HT1080 (cell line): ENCODE measurements at regions not wholly inside any gene's neighbourhood (a gene's known extent, or its start where the extent isn't known, plus 50 kb on each side); places are given as distances from the start of the nearest gene placed in this dataset.
A peak's percentile ranks its signal among the peaks of the same experiment; 100 is the strongest.

Source experiments
- DNase-seq: peaks from one replicate; pipeline ENCODE4 v3.0.0-alpha.2; 2015; ENCODE audit warnings: low read depth

DNA sequence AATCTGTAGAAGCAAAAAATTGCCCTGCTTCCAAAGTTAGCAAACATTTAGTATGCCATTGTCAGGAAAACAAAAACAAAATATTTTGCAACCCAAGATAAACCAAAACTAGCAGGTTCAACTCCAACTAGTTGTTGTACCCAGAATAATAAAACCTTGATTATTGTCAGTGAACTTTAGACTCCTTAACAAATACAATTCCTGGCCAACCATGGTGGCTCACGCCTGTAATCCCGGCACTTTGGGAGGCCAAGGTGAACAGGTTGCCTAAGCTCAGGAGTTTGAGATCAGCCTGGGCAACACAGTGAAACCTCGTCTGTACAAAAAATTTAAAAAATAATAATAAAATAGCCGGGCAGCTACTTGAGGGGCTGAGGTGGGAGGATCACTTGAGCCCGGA is 53.6 kb upstream of the EPCAM start:
- no peak for DNase-seq

DNA sequence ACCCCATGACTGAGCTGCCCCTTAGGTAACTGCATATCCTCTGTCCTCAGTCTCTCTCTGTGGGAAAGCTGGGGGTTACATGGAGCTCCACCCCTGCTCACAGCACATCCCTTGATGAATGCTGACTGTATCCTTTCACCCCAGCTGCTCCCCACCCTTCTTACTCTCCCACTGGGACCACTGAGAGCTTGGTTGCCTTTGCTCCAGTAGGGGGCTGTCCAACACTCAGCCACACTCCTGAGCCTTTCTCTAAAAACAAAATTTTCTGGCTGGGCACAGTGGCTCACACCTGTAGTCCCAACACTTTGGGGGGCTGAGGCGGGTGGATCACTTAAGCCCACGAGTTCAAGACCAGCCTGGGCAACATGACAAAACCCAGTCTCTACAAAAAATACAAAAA is 55.4 kb upstream of the EPCAM start:
- DNase-seq: no peak

DNA sequence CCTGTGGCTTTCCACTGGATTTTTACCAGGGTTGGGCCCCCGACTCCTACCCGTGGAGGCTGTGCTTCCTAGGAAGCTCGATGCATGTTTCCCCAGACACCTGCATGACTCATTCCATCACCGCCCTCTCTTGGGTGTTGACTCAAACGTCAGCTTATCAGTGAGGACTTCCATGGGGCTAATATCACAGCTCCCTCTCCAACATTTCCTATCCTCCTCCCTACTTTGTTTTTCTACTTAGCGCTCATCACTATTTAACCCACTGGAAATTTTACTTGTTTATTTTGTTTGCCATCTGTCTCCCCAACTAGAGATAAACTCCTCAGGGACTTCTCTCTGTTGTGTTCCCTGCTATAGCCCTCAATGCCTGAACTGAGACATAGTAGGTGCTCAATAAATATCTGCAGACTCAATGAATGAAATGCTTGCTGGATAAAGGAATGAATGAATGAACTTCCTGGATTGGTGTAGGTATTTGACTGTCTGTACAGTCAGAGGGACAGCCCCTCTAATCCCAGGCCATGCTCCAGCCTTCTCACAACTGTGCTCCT is 55.9 kb upstream of the EPCAM start:
- DNase-seq: peak; percentile 47

DNA sequence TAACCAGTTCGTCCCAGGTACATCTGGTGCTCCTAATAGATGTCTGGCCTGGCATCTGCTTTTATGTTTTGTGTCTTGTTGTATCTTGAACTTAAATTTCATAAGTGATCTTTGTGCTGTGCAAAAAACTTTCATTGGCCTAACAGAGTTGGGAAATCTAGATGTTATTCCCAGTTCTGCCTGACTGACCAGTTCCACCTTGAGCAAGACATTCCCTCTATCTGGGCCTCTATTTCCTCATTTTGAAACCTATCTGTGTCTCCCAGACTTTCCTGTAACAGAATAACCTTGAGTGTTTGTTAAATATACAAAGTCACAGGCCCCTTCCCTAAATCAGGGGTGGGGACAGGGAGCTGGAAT is 56.6 kb upstream of the EPCAM start:
- DNase-seq: no peak

DNA sequence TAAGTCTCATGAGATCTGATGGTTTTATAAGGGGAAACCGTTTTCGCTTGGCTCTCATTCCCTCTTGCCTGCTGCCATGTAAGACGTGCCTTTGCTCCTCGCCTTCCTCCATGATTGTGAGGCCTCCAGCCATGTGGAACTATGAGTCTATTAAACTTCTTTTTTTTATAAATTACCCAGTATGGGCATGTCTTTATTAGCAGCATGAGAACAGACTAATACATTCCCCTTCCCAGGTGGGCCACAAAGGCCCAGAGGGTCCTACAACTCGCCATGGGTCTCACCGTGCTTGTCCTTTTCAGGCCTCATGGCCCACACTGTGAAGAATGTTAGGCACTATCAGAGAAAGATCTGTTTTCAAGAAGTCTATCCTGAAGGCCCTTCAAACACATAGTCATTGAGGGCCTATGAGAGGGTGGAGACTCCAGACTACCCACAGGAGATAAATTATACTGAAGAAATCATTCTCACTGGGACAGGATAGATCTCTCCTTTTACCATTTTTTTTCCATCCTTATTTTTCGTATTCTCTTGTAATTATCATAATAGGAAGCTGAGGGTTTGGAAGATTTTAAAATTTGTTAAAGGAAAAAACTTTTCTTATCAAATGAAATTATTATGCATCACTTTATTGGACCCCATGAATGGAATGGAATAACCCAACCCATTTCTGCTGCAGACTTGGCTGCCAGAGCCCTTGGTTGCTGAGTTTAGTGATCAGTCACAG is 57.2 kb upstream of the EPCAM start:
- no peak for DNase-seq

DNA sequence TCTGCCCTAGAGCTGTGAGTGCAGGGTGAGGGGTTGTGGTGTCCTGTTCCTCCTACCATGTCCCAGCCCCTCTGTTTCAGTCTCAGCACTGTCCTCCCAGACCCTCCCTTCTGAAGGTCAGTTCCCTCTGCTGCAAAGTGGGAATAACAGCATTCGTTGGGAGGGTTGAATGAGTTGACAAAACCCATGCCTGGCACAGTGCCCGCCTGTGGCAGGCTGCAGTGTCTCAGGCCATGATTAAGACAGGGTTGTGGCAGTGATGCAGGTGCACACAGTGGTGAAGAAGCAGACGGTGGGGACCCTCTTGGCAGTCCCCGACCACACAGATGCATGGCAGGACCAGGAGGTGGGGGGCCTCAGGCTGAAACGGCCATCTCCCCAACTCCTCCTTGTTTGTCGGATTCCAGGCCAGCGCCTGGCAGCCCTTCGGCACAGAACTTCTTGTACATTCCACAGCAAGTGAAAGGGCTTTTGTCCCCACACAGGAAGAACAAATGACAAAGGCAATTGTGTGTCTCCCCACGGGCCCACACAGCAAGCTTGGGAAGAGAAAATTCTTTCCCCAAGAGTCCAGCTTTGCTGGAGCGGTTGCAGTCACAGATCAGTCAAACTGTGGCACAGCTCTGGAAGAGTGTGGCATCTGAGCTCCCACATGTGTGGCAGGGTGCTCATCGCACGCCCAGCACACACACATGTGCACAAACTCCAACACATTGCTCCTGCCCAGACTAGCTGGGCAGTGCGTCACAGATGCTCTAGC is 58.1 kb upstream of the EPCAM start:
- DNase-seq: no peak

DNA sequence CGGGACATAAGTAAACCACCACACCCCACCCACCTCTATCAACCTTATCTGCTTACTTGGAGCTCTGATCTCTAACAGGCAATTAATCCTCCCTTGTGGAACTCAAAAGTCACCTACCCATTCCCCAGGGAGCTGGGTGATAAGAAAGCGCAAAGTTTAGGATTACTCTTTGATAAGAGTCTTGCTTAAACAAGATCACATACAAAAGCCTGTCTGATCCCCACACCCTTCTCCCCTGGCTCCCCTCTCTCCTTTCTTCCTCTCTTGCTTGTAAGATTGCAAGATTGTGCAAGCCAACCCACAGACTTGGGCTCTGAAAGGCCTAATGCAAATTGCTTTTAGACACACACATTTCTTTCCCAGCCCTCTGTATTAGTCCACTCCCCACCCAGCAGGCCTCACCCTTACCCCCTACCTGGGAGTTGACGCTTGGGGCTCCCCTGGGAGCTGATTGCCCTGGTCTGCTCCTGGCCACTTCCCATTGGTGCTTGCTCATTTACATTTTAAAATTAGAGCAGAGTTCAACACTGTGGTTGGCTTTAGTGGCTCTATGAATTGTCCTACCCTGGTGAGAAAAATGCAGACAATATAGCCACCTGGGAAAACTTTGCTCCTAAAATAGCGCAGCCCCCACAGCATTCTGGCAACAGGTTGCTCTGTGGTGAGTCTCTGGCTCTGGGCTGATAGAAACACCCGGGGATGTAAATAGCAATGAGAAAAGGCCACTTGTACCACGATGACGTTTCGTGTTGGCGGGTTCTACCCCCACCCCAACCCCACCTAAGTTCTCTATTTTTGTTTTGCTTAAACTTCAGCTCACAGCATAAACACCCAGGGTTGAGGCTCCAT is 58.9 kb upstream of the EPCAM start:
- no peak for DNase-seq

DNA sequence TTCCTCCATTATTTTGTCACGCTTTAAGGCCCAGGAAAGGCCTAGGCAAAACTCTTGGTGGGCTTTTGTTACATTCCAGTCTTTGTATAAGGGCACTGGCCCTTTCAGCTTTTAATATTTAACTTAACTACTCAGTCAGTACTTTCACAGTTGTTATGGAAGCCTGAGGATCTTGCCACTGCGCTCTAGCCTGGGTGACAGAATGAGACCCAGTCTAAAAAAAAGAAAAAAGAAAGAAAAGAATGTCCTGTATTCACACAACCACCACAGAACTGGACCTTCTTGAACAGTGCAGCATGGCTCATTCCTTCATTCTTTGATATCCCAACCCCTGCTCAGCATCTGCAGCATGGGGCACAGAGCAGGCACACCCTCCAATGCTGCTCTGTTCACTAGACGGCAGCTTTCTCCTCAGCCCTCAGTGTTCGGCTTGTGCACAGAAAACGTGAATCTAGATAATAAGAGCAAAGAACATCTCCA is 59.6 kb upstream of the EPCAM start:
- DNase-seq: no peak

DNA sequence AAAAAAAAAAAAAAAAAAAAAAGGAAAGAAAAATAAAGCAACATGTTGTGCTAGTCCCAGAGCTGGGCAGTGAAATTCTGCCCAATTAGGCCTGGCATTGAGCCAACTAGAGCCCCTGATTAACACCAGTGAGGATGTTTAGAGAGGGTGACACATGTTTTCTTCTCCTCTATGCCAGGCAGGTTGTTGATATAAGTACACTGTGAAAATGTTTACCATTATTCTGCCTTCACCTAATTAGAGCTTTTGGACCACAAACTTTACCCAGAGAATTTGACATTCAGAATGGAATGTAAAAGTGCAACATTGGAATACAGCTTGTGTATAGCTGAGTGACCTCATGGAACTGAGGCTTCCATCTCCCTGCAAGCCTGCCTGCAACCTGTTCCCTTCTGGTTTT is 62.0 kb upstream of the EPCAM start:
- no peak for DNase-seq

DNA sequence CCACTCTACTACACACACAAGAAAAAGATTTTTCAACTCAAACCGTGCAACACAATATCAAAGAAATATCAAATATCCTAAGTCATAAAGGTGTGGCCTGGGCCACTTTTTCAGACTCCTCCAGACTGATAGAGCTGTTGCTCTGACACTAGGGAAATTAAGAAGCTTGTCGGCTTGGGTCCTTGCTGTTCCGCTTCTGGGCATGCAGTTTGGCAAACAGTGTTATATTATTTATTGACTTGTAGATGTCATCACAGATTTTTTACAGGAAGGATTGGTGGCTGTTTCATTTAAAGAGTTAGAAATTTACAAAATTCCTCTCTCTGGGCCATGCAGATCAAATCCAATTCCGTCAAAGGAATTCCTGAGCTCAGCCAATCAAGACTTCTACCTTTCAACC is 64.5 kb upstream of the EPCAM start:
- no peak for DNase-seq

DNA sequence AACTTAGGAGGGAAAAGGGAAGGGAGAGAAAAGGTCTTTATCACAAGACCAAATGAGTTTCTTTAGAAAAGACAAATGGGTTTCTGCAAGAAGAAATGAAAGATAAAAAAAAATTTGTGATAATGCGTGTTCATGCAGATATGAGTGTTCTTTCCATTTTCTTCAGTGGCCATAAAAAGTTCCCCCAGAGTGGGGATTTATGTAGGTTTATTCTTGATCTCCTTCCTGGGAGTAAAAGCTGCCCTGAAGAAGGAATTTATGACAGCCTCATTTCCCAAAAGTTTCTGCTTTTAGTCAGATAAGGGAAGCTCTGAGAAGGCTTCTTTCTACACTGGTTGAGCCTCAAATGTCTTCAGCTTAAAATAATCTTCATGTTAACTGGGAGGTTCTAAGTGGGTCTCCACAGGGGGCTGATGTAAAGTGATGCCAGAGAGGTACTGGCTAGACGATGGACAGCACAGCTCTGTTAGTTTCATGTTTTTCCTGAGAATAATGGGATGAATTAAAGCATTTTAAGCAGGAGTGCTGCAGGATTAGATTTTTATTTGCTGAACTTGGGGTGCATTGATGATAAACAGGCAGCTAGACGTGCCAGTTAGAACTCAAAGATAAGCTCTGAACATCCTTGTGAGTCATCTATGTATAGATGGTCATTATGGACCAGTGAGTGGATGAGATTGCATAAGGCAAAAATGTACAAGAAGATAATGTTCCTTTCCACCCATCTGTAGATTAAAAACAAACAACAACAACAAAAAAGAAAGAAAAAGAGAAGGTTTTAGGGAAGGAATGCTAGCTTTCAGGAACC is 65.6 kb upstream of the EPCAM start:
- no peak for DNase-seq

DNA sequence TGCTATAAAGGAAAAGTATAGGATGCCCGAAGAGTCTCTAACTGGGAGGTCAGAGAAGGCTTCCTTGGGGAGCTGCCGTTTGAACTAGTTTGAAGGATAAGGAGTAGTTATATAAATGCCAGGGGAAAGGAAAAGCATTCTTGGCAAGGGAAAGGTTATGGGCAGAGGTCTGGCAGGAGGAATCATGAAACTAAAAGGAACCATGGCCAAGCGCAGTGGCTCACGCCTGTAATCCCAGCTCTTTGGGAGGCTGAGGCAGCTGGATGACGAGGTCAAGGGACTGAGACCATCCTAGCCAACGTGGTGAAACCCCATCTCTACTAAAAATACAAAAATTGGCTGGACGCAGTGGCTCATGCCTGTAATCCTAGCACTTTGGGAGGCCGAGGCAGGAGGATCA is 66.8 kb upstream of the EPCAM start:
- DNase-seq: no peak

DNA sequence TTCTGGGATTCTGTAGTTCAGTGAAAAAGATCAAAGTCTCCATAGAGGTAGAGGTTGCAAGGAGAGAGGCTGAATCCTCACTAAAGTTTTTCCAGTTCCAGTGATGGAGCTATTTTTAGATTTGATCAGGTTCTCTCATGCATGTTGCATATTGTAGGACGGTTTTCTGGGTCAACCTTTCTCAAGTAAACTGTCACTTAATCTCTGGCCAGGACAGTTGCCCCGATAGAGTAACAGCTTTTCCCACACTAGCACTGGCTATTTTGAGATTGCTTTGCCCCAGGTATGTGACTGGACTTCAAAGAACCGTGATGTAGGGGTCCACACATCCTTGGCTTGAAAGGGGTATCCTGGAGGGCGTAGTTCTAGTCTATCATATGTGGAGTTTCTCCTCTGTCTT is 67.4 kb upstream of the EPCAM start:
- DNase-seq: no peak

DNA sequence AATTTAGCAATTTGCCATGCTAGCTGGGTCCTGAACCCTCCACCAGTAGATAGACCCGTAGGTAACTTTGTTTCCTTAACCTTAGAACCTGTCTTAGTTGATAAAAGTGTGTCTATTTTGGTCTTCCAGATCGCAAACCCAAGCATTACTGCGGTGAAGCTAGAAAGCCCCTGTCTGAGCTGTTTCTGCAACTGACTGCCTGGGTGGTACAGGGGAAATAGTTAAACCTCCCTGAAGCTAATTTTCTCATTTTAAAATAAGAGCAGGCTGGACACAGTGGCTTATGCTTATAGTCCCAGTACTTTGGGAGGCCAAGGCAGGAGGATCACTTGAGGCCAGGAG is 67.9 kb upstream of the EPCAM start:
- no peak for DNase-seq

DNA sequence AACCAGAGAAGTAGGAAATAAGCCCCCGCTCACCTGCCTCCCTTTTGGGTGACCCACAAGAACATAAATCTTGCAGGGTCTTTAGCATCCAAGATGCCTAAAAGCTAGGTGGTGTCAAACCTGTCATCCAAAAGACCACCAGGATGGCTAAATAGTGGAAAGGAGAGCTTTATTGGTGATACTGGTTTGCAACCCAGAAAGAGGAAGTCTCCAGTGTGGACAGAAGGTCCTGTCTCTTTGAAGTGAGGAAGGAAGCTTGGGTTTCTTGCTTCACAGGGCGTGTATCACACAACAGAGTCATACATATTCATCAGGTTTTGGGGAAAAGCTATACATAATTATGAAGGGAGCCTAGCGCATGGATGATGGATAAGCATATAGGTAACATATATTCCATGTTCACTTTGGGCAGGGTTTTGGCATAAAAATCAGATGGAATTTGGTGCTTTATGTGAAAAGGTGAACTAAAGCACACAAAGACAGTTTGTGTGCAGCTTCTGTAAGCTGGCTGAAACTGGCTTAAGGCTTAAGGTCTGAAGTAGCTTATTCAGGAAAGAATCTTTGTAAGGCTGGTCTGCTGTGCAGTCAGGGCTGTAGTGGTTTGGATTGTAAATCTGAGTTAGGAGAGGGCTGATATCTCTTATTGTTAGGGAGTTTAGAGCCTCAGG is 68.4 kb upstream of the EPCAM start:
- no peak for DNase-seq

DNA sequence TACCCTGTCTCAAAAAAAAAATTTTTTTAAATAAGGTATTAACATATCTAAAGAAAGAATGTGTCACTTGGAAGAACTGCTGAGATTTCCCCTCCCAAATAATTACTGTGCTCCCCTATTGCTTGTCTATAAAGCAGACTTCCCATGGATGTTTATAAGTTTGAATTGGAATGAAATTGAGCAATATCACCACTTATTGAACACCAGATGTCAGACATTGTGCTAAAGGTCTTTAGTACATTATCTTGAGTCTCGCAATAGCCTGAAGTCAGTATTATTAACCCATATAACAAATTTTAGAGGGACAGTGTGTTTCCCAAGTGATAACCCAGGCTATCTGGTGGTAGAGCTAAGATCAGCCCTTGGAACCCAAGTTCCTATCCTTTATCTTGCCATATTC is 69.0 kb upstream of the EPCAM start:
- no peak for DNase-seq

DNA sequence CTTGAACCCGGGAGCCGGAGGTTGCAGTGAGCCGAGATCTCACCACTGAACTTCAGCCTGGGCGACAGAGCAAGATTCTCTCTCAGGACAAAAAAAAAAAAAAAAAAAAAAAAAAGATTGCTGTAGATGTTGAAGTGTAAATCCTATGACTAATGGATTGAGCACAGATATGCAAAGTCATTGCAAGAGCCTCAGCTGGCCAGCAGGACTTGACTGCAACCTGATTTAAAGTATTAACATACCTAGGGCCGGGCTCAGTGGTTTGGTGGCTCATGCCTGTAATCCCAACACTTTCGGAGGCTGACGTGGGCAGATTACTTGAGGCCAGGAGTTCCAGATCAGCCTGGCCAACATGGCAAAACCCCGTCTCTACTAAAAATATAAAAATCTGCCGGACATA is 69.6 kb upstream of the EPCAM start:
- peak; percentile 77 for DNase-seq

DNA sequence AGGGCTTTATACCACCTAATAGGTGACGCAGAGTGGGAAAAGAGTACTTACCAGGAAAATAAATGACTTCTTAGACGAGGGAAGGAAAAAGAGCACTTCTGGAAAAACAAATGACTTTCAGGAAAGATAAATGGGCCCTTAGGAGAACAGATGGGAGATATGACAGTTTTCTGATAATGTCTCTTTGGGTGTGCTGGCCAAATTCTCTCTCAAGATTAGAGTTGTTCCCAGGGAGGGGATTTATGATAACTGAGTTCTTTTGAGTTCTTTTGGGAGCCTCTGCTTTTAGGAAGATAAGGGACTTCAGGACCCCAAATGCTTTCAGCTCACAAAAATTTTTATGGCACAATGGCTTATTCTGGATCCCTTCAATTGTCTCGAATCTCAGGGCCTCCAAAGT is 70.3 kb upstream of the EPCAM start:
- no peak for DNase-seq

DNA sequence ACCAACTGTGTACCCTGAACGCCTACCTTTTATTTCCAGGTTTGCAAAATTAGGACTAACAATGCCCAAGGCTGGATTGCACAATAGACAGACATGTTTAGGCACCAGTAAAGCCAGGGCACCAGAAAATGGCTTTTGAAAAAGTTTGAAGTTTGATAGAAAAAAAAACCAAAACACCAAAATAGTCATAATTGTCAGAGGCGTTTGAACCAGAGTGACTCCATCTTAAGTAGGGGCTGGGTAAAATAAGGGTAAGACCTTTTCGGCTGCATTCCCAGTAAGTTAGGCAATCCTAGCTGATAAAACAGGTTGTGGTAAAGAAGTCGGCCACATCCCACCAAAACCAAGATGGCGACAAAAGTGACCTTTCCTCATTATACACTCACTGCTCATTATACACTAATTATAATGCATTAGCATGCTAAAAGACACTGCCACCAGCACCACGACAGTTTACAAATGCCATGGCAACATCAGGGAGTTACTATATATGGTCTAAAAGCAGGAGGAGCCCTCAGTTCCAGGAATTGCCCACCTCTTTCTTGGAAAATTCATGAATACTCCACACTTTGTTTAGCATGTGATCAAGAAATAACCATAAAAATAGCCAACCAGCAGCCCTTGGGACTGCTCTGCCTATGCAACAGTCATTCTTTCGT is 71.2 kb upstream of the EPCAM start:
- DNase-seq: no peak

DNA sequence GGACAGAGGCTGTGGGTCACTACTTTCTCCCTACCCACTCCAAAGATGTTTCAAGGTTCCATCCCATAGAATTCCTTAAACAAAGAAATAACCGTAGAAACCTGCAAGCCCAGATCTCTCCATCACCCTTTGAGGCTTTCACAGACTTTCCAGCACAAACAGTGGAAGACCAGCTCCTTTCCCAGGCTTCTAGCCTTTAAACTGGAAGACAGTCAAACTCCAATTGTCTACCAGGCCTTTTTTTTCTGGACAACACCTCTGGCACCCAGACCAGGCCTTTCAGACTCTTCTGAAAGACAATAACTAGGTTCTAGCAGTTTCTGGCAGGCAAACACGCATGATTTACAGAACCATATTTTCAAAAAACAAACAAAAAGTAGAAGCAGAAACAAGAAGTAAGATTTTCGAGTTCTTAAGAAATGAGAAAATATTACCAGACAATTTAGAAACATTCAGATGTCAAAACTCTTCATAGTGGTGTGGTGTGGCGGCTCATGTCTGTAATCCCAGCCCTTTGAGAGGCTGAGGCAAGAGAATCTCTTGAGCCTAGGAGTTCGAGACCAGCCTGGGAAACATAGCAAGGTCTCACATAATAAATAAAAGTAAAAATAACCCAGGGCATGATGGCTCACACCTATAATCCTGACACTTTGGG is 73.0 kb upstream of the EPCAM start:
- no peak for DNase-seq
